ENCODE measurements at regions not wholly inside any gene's neighbourhood (a gene's known extent, or its start where the extent isn't known, plus 50 kb on each side); places are given as distances from the start of the nearest gene placed in this dataset.

GRCh38 chr20:12882832-12883506 is 125.8 kb upstream of the SPTLC3 start:
- DNase-seq (ENCODE audit: extremely low spot score, insufficient read length, low read depth) (no peak), FAIRE-seq (no peak)

GRCh38 chr20:12883507-12883885 is 125.3 kb upstream of the SPTLC3 start:
- FAIRE-seq (no peak), DNase-seq (ENCODE audit: extremely low spot score, insufficient read length, low read depth) (no peak)

GRCh38 chr20:12886618-12887363 is 122.0 kb upstream of the SPTLC3 start:
- DNase-seq (ENCODE audit: extremely low spot score, insufficient read length, low read depth) (no peak), FAIRE-seq (no peak)

- FAIRE-seq (no peak), DNase-seq (ENCODE audit: extremely low spot score, insufficient read length, low read depth) (no peak)
Observed at GRCh38 chr20:12891643-12892042, 117.1 kb upstream of the SPTLC3 start.

GRCh38 chr20:12893019-12893418 is 115.8 kb upstream of the SPTLC3 start:
- FAIRE-seq (no peak), DNase-seq (ENCODE audit: extremely low spot score, insufficient read length, low read depth) (no peak)

GRCh38 chr20:12893653-12894052 is 115.1 kb upstream of the SPTLC3 start:
- DNase-seq (ENCODE audit: extremely low spot score, insufficient read length, low read depth) (no peak), FAIRE-seq (no peak)

- no peak for FAIRE-seq
- DNase-seq (ENCODE audit: extremely low spot score, insufficient read length, low read depth): no peak
Observed at GRCh38 chr20:12894089-12894488, 114.7 kb upstream of the SPTLC3 start.

- FAIRE-seq: no peak
- no peak for DNase-seq (ENCODE audit: extremely low spot score, insufficient read length, low read depth)
Observed at GRCh38 chr20:12896180-12896579, 112.6 kb upstream of the SPTLC3 start.

GRCh38 chr20:12902992-12903391 is 105.8 kb upstream of the SPTLC3 start:
- DNase-seq (ENCODE audit: extremely low spot score, insufficient read length, low read depth) (no peak), FAIRE-seq (no peak)

- no peak for DNase-seq (ENCODE audit: extremely low spot score, insufficient read length, low read depth)
- FAIRE-seq: no peak
Observed at GRCh38 chr20:12906361-12906760, 102.4 kb upstream of the SPTLC3 start.

- FAIRE-seq (no peak), DNase-seq (ENCODE audit: extremely low spot score, insufficient read length, low read depth) (no peak)
Observed at GRCh38 chr20:12911372-12911771, 97.4 kb upstream of the SPTLC3 start.

GRCh38 chr20:12913781-12914443 is 94.9 kb upstream of the SPTLC3 start:
- DNase-seq (ENCODE audit: extremely low spot score, insufficient read length, low read depth) (no peak), FAIRE-seq (no peak)

GRCh38 chr20:12914804-12915203 is 94.0 kb upstream of the SPTLC3 start:
- FAIRE-seq (no peak), DNase-seq (ENCODE audit: extremely low spot score, insufficient read length, low read depth) (no peak)

GRCh38 chr20:12916699-12917098 is 92.1 kb upstream of the SPTLC3 start:
- DNase-seq (ENCODE audit: extremely low spot score, insufficient read length, low read depth): no peak
- no peak for FAIRE-seq

- no peak for FAIRE-seq
- no peak for DNase-seq (ENCODE audit: extremely low spot score, insufficient read length, low read depth)
Observed at GRCh38 chr20:12924126-12924525, 84.6 kb upstream of the SPTLC3 start.

GRCh38 chr20:12925210-12925755 is 83.5 kb upstream of the SPTLC3 start:
- FAIRE-seq (peak; percentile 68), DNase-seq (ENCODE audit: extremely low spot score, insufficient read length, low read depth) (peak; percentile 37)

- DNase-seq (ENCODE audit: extremely low spot score, insufficient read length, low read depth) (no peak), FAIRE-seq (no peak)
Observed at GRCh38 chr20:12925863-12926793, 82.6 kb upstream of the SPTLC3 start.

- FAIRE-seq (no peak), DNase-seq (ENCODE audit: extremely low spot score, insufficient read length, low read depth) (no peak)
Observed at GRCh38 chr20:12927489-12927888, 81.3 kb upstream of the SPTLC3 start.

GRCh38 chr20:12928358-12928754 is 80.4 kb upstream of the SPTLC3 start:
- FAIRE-seq (no peak), DNase-seq (ENCODE audit: extremely low spot score, insufficient read length, low read depth) (no peak)
